ENCODE measurements at regions not wholly inside any gene's neighbourhood (a gene's known extent, or its start where the extent isn't known, plus 50 kb on each side); places are given as distances from the start of the nearest gene placed in this dataset.

DNA sequence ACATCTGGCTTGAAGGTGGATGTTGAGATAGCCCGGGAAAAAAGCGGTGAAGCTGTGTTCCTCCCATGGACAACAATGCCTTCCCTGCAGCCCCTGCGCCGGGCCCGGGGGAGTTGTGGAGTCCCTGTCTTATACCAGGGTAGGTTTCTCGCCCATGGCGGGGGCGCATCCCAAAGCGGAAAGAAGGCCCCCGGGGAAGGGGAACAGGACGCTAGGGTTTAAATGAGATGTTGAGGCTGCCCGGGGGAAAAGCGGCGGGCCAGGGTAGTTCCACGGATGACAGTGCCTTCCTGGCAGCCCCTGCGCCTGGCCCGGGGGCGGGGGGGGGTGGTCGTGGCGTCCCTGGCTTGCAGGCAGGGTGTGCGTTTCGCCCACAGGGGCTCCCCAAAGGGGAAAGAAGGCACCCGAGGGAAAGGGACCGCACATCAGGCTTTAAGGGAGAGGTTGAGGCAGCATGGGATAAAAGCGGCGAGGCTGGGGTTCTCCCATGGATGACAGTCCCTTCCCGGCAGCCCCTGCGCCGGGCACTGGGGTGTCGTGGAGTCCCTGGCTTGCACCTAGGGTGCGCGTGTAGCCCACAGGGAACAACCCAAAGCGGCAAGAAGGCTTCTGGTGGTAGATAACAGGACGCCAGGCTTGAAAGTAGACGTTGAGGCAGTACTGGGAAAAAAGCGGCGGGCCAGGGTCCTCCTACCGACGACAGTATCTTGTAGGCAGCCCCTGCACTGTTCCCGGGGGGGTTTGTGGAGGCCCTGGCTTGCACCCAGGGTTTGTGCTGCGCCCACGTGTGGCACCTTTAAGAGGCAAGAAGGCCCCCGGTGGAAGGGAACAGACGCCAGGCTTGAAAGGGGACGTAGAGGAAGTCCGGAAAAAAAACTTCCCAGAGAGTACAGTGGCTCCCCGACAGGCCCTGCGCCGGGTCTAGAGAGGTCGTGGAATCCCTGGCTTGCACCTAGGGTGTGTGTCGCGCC is 160.8 kb upstream of the ALG10B start:
- TF ChIP-seq, protein P1, sequence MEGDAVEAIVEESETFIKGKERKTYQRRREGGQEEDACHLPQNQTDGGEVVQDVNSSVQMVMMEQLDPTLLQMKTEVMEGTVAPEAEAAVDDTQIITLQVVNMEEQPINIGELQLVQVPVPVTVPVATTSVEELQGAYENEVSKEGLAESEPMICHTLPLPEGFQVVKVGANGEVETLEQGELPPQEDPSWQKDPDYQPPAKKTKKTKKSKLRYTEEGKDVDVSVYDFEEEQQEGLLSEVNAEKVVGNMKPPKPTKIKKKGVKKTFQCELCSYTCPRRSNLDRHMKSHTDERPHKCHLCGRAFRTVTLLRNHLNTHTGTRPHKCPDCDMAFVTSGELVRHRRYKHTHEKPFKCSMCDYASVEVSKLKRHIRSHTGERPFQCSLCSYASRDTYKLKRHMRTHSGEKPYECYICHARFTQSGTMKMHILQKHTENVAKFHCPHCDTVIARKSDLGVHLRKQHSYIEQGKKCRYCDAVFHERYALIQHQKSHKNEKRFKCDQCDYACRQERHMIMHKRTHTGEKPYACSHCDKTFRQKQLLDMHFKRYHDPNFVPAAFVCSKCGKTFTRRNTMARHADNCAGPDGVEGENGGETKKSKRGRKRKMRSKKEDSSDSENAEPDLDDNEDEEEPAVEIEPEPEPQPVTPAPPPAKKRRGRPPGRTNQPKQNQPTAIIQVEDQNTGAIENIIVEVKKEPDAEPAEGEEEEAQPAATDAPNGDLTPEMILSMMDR (IDR thresholded peaks at IDR 0.05; ENCODE audit: insufficient read depth, low read length) = no peak
- DNase-seq (ENCODE audit: low read depth) = no peak
- no peak overlapping the region for H3K4me3 ChIP-seq (ENCODE audit: low read depth, low read length)

DNA sequence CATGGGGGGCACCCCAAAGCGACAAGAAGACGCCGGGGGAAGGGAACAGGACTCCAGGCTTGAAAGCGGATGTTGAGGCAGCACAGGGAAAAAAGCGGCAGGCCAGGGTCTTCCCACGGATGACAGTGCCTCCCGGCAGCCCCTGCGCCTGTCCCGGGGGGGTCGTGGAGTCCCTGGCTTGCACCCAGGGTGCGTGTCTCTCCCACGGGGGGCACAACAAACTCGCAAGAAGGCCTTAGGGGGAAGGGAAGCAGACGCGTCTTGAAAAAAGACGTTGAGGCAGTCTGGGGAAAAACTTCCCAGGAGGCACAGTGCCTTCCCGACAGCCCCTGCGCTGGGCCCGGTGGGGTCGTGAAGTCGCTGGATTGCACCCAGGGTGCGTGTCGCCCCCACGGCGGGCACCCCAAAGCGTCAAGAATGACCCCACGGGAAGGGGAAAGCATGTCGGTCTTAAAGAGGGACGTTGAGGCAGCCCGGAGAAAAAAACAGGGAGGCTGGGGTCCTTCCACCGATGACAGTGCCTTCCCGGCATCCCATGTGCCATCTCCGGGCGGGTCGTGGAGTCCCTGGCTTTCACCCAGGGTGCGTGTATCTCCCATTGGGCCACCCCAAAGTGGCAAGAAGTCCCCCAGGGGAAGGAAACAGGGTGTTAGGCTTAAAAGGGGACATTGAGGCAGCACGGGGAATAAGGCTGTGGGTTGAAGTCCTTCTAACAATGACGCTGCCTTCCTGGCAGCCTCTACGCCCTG is 159.9 kb upstream of the ALG10B start:
- H3K4me3 ChIP-seq (ENCODE audit: low read depth, low read length) = no peak overlapping the region
- TF ChIP-seq, protein P1 (IDR thresholded peaks at IDR 0.05; ENCODE audit: insufficient read depth, low read length) = no peak
- DNase-seq (ENCODE audit: low read depth) = no peak

DNA sequence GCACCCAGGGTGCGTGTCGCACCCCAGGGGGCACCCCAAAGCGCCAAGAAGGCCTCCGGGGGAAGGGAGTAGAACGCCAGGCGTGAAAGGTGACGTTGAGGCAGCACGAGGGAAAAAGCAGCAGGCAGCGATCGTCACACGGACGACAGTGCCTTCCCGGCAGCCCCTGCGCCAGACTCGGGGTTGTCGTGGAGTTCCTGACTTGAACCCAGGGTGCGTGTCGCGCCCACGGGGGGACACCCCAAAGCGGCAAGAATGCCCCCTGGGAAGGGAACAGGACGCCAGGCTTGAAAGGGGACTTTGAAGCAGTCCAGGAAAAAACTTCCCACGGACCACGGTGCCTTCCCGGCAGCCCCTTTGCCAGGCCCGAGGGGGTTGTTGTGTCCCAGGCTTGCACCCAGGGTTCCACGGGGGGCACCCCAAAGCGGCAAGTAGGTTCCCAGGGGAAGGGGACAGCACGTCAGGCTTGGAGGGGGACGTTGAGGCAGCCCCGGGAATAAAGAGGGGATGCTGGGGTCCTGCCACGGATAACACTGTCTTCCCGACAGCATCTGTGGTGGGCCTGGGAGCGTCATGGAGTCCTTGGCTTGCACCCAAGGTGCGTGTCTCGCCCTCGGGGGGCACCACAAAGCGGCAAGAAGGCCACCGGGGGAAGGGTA is 159.2 kb upstream of the ALG10B start:
- no peak overlapping the region for H3K4me3 ChIP-seq (ENCODE audit: low read depth, low read length)
- TF ChIP-seq, protein P1 (IDR thresholded peaks at IDR 0.05; ENCODE audit: insufficient read depth, low read length) = no peak
- no peak for DNase-seq (ENCODE audit: low read depth)

DNA sequence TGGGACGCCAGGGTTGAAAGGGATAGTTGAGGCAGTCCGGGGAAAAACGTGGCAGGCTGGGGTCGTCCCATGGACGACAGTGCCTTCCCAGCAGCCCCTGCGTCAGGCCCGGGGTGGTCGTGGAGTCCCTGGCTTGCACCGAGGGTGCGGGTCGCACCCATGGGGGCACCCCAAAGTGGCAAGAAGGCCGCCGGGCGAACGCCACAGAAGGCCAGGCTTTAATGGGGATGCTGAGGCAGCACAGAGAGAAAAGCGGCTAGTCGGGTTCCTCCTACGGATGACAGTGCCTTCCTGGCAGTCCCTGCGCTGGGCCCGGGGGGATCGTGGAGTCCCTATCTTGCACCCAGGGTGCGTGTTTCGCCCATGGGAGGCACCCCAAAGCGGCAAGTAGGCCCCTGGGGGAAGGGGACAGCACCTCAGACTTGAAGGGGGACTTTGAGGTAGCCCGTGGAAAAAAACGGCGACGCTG is 158.6 kb upstream of the ALG10B start:
- TF ChIP-seq, protein P1 (IDR thresholded peaks at IDR 0.05; ENCODE audit: insufficient read depth, low read length) = no peak
- no peak overlapping the region for H3K4me3 ChIP-seq (ENCODE audit: low read depth, low read length)
- DNase-seq (ENCODE audit: low read depth) = no peak

DNA sequence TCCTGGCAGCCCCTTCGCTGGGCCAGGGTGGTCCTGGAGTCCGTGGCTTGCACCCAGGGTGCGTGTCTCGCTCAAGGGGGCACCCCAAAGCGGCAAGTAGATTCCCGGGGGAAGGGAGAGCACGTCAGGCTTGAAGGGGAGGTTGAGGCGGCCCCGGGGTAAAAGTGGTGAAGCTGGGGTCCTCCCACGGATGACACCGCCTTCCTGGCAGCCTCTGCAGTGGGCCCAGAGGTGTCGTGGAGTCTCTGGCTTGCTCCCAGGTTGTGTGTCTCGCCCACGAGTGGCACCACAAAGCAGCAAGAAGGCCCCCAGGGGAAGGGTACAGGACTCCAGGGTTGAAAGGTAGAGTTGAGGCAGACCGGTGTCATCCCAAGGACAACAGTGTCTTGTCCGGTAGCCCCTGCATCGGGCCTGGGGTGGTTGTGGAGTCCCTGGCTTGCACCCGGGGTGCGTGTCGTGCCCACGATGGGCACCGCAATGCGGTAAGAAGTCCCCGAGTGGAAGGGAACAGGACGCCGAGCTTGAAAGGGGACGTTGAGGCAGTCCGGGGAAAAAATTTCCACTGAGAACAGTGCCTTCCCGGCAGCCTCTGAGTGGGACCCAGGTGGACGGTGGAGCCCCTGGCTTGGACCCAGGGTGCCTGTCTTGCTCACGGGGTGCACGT is 158.0 kb upstream of the ALG10B start:
- TF ChIP-seq, protein P1 (IDR thresholded peaks at IDR 0.05; ENCODE audit: insufficient read depth, low read length) = no peak
- no peak for DNase-seq (ENCODE audit: low read depth)
- no peak overlapping the region for H3K4me3 ChIP-seq (ENCODE audit: low read depth, low read length)

DNA sequence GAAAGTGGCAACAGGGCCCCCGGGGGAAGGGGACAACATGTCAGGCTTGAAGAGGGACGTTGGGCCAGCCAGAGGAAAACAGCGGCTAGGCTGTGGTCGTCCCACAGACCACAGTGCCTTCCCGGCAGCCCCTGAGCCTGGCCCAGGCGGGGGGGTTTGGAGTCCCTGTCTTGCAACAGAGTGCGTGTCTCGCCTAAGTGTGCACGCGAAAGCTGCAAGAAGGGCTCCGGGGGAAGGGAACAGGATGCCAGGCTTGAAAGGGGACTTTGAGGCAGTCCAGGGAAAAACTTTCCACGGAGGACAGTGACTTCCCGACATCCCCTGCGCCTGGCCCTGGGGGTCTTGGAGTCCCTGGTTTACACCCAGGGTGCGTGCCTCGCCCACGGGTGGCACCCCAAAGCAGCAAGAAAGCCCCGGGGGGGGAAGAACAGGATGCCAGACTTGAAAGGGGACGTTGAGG is 157.5 kb upstream of the ALG10B start:
- TF ChIP-seq, protein P1 (IDR thresholded peaks at IDR 0.05; ENCODE audit: insufficient read depth, low read length) = no peak
- no peak overlapping the region for H3K4me3 ChIP-seq (ENCODE audit: low read depth, low read length)
- DNase-seq (ENCODE audit: low read depth) = no peak

Data from fibroblast of the aortic adventitia (primary cell).